ENCODE measurements at regions not wholly inside any gene's neighbourhood (a gene's known extent, or its start where the extent isn't known, plus 50 kb on each side); places are given as distances from the start of the nearest gene placed in this dataset.
A peak's percentile ranks its signal among the peaks of the same experiment; 100 is the strongest.

DNA sequence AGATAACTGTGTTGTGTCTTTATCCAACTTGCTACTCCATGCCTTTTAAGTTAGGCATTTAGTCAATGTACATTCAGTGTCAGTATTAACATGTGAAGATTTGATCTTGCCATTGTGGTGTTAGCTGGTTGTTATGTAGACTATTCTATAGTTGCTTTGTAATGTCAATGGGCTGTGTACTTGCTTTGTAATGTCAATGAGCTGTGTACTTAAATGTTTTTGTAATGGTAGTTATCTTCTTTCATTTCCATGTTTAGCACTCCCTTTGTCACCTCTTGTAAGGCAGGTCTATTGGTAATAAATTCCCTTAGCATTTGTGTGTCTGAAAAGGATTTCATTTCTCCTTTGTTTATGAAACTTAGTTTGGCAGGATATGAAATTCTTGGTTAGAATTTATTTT lies 53.4 kb downstream of the MC4R start:
- DNase-seq (ENCODE audit: insufficient read length, low spot score) = no peak
- no peak for FAIRE-seq
- TF ChIP-seq, protein P1, sequence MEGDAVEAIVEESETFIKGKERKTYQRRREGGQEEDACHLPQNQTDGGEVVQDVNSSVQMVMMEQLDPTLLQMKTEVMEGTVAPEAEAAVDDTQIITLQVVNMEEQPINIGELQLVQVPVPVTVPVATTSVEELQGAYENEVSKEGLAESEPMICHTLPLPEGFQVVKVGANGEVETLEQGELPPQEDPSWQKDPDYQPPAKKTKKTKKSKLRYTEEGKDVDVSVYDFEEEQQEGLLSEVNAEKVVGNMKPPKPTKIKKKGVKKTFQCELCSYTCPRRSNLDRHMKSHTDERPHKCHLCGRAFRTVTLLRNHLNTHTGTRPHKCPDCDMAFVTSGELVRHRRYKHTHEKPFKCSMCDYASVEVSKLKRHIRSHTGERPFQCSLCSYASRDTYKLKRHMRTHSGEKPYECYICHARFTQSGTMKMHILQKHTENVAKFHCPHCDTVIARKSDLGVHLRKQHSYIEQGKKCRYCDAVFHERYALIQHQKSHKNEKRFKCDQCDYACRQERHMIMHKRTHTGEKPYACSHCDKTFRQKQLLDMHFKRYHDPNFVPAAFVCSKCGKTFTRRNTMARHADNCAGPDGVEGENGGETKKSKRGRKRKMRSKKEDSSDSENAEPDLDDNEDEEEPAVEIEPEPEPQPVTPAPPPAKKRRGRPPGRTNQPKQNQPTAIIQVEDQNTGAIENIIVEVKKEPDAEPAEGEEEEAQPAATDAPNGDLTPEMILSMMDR (IDR thresholded peaks at IDR 0.05; ENCODE audit: insufficient read depth, missing control alignments) = no peak

DNA sequence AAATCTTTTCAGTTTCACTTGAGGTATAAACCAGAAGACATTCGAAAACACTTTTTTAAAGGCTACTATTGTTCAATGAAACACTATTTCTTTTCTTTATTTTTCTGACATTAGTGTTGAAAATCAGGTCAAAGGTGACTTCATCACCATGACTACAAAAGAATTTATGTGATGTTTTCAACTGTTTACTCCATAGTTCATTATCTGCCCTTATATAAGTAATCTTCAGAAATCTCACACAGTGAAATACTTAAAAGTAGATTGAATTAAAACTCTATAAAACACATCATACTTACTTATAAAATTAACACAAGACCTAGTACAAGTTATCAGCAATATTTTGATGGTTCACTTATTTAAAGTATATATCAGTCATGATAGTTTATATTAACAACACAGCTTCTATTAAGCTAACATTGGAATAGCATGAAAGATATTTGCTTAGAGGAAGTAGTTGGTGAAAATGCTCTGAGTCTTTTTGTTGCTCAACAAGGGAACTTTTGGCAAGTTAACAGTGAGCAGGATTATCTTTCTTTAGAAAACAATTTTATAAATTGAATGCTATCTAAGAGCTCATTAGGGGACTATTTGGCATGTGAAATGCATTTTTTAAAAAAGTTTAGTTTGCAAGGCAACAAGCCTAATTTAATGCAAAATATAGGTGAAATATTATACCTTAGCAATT lies 60.8 kb downstream of the MC4R start:
- DNase-seq (ENCODE audit: insufficient read length, low spot score) (no peak), FAIRE-seq (no peak)
- TF ChIP-seq, protein P1 (IDR thresholded peaks at IDR 0.05; ENCODE audit: insufficient read depth, missing control alignments) = no peak

DNA sequence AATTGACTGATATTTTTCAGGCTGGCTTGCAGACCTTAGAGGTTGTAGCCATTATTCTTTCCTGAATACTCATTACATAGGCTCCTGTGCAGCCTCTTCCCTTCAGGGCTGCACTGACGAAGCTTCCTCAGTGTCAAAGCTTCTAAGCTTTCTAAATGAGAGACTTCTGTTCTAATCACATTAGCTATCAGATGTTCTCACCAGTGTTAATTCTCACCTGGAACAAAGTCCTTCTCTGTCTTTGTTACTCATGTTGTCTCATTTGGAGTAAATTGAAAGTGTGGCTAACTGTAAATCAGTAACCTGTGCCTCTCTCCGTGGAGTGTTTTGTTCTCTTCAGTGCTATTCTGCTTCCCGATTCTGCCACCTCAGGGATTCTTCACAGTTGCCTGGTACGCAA lies 76.9 kb downstream of the MC4R start:
- DNase-seq (ENCODE audit: insufficient read length, low spot score) = no peak
- FAIRE-seq = no peak
- TF ChIP-seq, protein P1 (IDR thresholded peaks at IDR 0.05; ENCODE audit: insufficient read depth, missing control alignments) = no peak

DNA sequence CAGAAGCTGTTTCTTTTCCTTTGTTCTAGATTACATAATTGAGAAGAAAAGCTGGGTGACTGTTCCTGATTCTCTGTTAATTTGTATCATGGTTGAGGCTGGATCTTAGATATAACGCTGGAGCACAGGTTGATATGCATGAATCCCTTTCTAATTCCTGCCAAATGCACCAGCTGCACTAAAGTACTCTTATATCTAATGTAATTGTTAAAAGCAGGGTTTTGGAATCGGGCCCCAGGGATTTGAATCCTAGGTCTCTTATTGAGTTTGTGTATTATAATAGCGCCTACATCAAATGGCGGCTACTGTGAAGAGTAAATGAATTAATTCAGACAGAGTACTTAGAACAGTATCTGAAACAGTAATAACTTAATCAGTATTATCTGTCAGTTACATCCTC lies 80.4 kb downstream of the MC4R start:
- FAIRE-seq (peak; percentile 100), DNase-seq (ENCODE audit: insufficient read length, low spot score) (peak; percentile 55)
- TF ChIP-seq, protein P1 (IDR thresholded peaks at IDR 0.05; ENCODE audit: insufficient read depth, missing control alignments) = no peak

DNA sequence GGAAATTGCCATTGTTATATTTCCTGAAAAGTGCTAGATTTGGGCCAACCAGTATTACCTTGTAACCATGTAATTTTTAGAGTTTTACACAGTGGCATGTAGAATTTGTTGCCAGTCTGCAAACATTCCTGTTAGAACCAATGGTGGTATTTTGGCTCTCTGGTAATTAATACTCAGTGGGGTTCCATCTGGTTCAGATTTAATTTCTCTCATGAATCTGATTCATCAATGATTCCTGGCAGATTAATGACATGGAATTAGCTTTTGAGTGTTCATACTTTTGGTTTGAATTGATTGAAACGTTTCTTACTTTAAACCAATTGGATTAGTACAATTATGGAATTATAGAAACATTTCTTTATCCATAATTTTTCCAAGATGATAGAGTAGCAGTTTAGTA lies 93.2 kb downstream of the MC4R start:
- FAIRE-seq (no peak), DNase-seq (ENCODE audit: insufficient read length, low spot score) (no peak)

DNA sequence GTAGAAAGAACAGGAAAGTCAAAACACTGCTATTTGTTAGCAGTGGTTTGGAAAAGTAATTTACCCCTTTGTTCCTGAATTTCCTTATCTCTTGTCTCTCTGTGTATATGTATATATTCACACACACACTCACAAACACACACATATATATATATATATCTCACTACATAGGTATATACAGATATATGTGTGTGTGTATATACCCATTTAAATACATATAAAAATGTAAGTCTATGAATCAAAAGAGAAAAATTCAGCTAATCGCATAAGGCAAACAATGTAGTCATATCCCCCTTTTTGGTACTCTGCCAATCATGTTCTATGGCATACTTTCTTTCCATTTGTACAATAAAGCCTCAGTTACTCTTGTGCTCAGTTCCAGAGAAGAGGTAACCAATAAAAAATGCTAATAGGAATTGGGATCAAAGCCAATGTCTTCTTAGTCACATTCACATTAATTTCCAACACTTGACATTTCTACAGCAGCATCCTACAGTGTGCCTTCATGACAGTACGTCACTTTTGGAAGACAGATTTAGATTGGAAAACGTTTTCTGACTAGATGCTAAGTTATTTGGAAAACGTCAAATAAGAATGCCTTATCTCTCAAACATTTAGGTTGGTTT lies 94.6 kb downstream of the MC4R start:
- TF ChIP-seq, protein P1 (IDR thresholded peaks at IDR 0.05; ENCODE audit: insufficient read depth, missing control alignments) = no peak
- DNase-seq (ENCODE audit: insufficient read length, low spot score) (no peak), FAIRE-seq (peak; percentile 99)

More for the DNA sequence above, 93.2 kb downstream of the MC4R start:
- TF ChIP-seq, protein P1 (IDR thresholded peaks at IDR 0.05; ENCODE audit: insufficient read depth, missing control alignments) = no peak

DNA sequence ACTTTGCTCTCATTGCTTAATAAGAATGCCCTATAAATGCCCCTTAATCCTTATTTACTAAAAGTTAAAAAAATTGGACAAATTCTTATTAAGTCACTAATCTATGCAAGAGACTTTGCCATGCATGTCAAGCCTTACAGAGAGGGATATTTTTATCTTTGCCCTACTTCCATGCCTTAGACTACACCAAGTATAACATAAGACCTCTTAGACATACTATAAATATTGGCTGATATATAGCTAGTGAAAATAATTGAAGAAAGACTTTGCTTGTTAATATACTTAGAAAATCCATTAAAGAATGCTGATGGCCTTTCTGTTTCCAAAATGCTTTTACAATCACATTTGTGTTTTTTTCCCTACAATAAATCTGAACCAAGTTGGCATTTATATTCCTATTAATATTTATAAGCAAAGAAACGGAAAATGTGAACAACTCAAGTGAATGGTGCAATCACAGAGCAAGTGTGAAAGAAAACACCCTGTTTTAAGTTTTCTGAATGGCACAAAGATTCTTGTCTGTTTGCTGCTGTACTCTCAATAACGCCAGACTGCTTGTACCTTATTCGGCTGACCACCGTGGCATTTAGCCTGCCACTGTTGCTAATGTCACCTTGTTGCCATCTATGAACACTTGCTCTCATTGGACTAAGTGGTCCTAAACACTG lies 105.0 kb downstream of the MC4R start:
- DNase-seq (ENCODE audit: insufficient read length, low spot score) (no peak), FAIRE-seq (no peak)
- TF ChIP-seq, protein P1 (IDR thresholded peaks at IDR 0.05; ENCODE audit: insufficient read depth, missing control alignments) = no peak
